NCI-H2171 treated with DMSO at 0.1 percent for 48 hours (cell line): ENCODE measurements at regions not wholly inside any gene's neighbourhood (a gene's known extent, or its start where the extent isn't known, plus 50 kb on each side); places are given as distances from the start of the nearest gene placed in this dataset.

Source experiments
- DNase-seq: peaks from one replicate; lab custom pipeline; 2025; lab: John Stamatoyannopoulos, UW

DNA sequence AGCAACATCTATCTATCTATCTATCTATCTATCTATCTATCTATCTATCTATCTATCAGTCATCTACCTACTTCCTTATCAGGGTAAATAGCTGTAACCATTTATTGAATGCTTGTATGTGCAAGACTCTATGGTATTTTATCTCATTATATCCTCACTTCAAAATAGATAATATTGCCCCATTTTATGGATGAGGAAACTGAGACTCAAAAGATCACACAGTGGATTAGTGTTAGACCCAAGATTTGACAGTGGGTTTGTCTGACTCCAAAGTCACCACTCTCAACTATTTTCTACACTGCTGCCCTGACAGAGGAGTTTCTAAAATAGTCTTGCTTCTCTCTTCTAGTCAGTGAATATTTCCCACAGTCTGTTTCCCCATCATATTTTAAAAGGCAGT lies 94.3 kb upstream of the NR3C1 start:
- DNase-seq, result no peak

DNA sequence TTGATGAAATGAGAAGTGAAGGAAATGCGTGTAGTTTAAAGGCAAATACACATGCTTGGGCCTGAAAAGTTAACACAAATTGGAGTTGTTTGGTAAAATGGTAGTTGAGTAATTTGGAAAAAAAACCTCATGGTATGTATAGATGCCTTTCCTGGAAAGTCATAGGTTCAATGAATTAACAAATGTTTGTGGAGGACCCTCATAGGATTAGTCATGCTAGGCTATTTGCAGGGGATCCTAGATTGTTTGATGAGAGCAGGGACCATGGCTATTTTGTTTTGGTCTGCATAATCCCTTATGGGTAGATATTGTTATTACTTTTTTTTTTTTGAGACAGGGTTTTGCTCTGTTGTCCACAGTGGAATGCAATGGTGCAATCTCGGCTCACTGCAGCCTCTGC lies 93.5 kb upstream of the NR3C1 start:
- no peak for DNase-seq

DNA sequence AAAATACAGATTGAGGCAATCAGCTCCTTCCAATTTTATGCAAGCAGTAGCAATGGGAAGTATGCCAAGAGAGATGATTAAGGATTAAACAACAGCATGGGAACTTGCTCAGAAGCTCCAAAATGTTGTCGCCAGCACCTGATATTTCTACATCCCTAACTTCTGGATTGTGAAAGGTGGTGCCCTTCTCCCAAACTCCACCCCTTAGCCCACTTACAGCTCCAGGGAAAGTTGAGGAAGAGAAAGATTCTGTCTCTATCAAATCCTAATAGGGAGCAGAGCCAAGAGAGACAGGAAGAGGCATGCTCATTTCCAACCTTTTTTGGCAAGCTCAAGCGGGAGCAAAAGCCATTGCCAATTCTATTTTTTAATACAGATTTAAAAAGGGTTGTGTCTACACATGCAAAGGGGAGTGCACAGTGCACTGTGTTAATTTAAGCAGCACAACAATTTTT lies 92.4 kb upstream of the NR3C1 start:
- DNase-seq, result peak; percentile 60

DNA sequence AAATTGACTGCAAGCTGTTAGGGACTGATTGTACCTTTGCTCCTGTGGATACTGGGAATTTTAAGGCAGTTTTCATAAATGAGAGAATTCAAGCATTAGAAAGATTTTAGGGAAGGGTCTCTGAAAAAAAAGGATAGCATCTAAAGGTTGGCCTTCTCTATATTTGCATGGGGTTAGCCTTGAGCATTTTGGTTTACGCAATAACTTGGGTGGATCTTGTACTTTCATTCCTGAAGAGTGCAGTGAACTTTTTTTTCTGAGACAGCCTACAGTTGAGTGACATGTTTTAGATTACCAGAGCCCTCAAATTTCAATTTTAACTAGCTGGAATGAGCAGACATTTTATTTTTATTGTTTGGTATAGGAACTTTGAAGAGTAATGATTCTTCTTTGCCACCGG lies 91.6 kb upstream of the NR3C1 start:
- DNase-seq, result no peak

DNA sequence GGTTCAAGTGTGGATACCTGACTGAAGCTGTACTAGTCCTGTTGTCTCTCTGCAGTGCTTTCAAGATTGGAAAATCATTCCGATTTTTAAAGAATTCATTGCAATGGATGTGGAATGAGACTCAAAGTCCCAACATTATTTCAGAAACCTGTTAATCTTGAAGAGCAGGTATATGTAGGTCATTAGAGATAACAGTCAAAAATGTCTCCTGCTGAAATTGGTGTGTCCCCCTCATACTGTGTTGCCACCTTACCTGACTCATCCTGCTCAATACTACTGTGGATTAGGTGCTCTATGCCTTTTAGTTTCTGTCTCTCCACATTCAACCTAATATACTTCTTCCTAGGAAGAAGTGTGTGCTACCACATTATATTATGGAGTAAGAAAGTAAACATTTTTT lies 91.1 kb upstream of the NR3C1 start:
- no peak for DNase-seq

DNA sequence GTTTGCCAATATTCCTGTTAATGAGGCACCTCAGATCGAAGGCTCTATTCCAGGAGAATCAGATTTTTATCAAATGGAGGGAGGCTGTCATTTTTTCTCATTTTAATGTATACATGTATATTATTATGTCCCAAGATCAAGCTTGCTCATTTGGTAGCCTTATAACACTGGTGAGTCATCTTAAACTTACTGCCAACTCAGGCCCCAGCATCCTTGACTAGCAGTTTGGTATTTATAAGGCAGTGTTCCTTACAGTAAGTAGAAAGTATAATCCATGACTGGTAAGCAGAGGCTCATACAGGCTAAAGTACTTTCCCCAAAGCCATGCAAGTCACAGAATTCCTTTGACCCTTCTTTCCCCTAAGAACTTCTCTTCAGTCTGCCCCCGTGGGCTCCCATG lies 90.7 kb upstream of the NR3C1 start:
- peak; percentile 9 for DNase-seq

DNA sequence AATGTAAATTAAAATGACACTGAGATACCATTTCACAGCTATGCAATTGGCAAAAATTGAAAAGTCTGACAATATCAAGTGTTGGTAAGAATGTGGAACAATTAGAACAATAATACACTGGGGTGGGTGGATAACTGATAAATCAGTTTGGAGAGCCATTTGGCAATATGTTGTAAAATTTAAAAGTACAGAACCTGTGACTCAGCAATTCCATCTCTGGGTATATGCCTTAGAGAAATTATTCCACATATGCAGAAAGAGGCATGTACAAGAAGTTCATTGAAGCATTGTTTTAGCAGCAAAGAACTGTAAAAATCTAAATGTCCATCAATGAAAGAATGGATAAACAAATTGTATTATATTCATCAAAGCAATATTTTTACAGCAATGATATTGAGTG lies 89.3 kb upstream of the NR3C1 start:
- DNase-seq, result no peak

DNA sequence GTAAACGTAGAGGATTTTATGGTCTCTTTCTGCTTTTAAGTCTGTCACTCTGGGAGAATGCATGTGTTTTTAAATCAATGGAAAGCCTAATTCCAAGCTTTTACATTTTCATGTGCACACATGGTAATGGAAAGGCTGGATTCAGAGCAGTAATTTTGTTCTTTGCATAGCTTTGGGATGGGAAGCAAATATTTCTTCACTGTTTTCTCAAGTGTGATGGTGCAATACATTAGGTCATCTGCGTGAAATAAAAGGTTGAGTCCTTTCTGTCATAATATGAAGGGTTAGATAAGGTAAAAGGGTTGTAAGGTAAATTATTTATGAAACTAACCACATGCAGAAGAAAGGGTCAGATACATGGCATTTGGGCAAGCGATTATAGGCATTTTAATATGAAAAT lies 88.2 kb upstream of the NR3C1 start:
- DNase-seq, result no peak

DNA sequence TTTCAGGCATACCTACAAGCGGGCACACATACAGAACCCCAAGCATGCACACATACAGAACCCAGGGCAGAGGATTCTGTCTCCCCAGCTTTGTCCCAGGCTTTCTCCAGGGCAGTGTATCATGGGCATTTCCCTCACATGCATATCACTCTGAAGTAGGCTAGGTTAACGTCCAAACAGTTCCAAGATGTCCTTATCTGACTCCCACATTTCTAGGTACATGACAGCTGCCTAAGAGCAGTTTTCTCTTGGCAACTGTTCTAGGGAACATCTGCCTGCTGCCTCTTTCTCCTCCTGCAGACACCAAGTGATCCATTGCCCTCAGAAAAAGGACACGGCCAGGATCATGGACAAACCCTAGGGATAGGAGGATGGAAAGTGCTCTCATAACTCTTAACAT lies 84.9 kb upstream of the NR3C1 start:
- peak; percentile 13 for DNase-seq

DNA sequence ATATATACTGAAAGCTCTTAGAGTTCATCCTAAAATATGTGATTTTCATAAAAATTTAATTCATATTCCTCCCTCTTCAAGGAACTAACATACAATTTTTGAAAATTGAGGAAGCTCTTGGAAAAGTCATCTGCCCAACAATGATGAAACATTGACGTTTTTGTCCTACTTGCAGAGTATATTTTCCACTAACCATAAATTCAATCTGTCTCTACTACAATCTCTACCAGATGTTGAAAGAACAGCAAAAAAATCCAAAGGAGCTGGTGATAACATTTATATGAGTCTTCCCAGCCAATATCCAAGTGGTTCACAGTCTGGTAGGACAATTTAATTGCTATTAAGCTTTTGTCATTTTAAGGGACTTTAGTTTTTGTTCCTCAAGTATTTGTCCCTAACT lies 81.1 kb upstream of the NR3C1 start:
- DNase-seq, result no peak

DNA sequence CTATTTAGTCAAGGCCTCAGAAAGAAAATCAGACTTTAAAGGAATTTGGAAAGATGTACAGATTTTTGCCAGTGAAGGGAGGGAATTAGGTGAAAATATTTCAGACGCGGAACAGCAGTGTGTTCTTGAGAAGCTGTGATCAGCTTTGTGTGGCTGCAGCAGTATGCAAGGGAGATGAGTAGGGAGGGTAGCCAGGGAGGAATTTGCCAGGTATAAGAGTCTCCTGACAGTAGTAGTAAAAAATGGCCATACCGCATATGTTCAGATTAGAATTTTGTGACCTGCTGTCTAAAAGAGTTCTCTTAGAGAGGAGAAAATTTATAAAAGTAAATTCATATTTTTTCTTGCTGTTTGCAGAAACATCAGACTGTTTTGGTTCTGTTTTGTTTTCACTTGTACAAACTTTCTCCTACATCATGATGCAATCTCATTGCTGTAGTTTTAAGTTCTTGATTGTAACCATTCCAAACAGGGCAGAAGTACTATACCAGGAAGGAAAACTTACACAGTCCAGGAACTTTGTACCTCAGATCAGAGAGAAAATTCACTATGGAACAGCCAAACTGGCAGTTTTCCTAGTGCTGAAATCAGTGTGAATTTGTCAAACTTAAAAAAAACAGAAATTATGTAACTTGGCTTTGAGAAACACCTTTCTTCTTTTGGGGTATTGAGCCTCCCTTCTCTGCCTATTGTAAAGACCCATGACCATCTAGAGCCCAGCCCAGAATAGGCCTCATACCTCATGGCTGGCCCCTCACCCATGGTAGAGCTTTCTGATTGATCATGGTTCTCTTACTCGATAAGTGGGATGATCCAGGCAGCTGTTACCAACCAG lies 78.4 kb upstream of the NR3C1 start:
- DNase-seq, result no peak

DNA sequence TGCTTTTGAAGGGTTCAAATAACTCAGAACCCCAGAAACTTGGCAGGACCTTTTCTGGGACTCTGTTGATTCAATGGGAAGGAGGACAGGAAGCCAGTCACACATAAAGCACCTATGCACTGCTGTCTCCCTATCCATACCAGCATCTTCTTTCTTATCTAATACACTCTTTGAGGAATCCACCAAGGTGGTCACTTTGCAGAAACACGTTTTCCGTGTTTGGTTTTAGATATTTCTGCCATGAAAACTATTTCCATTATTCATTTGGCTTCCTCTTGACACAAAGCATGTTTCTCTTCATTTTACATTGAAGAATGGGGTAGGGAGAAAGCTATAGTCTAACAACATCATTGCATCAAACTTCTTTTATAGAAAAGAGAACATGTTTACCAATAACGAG lies 76.5 kb upstream of the NR3C1 start:
- DNase-seq, result no peak

DNA sequence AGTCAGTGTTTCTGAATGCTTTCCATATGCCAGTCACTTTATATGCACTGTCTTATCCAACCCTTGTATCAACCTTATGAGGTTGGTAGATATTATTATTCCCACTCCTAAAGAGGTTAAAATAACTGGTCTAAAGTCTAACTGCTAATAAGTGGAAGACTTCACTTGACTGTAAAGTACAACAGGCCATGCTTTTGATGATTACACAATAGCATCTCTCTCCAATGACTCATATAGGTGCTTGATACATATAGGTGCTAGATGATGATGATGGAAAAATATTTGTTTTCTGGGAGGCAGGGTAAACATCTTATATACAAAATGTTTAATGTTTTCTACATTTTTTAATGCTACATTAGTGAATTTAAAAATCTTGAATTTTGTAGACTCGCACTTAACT lies 75.9 kb upstream of the NR3C1 start:
- DNase-seq, result no peak

DNA sequence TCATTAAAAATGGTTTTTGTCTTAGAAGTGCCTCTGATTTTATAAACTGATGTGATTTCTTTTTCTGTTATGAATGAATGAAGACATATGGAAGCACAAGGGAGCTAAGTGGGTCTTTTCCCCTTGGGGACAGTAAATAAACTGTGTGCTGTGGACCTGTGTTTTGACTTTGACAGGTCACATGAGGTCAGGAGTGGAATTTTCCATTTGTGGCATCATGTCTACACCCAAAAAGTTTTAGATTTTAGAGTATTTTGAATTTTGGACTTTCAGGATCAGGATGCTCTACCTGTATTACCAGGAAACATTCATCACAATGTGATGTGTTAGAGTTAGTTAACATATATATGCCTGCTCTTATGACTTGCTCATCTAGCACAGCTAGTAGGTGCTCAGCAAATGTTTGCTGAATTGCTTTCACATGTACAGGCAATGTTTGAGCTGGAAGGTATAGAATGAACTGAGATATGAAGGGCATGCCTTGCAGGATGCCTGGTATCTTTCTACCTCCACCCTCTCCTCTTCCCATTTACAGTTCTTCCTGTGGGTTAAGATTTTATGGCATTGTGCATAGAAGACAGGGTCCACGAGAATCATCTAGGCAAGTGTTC lies 73.2 kb upstream of the NR3C1 start:
- DNase-seq, result peak; percentile 44

DNA sequence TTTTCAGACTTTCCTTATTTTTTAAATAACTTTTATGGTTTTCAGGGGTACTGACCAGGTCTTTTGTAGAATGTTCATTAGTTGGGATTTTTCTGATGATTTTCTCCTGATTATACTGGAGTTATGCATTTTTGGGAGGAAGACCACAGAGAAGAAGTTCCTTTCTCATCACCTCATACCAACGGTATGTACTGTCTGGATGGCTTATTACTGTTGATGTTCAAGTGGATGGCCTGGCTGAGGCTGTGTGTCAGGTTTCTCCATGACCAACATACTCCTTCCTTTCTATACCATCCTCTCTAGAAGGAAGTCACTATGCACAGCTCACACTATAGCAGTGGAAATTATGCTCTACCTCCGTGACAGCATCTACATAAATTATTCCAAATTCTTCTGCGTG lies 71.1 kb upstream of the NR3C1 start:
- DNase-seq, result no peak

DNA sequence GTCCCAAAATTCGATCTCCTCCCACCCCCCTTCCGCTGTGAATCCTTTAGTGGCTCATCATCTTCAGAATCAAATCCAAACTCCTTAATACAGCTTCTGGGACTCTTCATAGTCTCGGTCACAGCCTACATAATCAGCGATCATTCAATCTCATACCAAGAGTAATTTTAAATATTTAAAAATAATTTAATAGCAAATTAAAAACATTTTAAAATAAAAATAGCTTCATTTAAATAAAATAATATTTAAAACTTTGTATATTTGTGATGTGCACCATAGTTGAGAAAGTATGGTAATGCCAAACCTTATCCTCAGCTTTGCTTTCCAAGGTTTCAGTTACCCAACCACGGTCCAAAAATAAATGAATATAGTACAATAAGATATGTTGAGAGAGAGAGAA lies 70.0 kb upstream of the NR3C1 start:
- DNase-seq, result no peak

DNA sequence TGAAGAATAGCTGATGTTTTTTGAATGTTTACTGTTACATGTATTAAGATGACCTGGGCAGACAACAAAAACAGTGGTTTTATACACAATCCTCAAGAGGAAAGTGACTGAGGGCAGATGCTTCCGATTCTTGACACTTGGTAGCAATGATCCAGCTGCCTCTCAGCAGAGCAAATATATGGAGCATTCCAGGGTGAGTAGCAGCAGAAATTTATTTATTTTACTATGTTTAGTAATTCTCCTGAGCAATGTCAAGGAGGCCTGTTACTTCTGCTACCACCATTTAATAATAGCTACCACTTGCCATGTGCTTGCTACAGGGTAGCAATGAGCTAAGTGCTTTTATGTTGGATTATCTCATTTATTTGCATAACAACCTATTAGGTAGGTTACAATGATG lies 69.1 kb upstream of the NR3C1 start:
- no peak for DNase-seq

DNA sequence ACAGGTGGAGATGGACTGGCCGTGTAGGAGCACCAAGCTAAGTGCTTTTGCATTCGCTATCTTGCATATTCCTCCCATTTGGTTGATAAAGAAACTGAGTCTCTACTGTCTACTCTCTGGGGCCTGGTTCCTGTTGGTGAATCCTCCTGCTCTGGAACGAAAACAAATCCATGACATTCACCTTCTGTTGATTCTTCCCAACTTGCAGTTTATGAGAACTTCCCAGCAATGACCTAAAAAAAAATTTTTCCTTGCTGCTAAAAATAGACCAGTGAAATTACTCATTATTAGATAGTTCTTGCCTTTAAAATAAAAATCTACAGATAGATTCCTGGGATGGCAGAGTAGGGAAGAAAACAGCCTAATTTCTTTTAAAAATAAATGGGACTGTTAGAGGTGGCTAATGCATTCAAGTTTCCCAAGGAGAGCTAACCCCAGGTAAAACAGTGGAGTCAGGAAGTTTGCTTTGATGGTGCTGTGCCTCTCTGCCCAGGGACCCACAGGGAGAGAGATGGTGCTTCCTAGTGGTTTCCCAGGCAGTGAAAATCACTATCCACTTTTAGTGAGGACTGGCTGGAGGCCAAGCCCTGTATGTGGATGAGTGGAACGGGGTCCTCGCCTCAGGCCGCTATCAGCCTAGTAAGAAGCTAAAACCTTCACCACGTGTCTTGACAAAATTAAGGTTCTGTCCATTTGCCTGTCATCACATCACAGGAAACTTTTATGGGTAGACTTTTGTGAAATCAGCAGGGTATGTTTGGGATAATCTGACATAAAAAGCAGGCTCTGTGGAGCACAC lies 68.4 kb upstream of the NR3C1 start:
- no peak for DNase-seq

DNA sequence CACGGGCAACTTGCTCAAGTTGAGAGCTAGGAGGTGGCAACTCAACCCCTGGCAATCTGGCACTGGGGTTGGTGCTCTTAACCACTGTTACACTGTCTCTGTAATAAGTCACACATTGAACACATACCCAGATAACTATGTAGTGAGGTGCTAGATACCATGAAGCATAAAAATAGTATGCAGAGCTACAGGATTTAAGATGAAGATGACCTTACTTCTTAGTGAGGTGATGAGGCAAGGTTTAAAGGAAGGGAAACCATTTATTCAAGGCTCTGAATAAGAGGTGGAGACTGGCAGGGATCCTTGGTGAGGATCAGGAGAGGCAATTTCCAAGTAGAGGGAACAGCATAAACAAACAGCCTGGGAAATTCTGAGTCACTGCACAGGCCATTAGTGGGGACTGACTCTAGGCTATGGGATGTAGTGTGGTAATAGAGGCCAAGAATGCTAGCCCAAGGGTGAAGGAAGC lies 67.6 kb upstream of the NR3C1 start:
- DNase-seq, result no peak

DNA sequence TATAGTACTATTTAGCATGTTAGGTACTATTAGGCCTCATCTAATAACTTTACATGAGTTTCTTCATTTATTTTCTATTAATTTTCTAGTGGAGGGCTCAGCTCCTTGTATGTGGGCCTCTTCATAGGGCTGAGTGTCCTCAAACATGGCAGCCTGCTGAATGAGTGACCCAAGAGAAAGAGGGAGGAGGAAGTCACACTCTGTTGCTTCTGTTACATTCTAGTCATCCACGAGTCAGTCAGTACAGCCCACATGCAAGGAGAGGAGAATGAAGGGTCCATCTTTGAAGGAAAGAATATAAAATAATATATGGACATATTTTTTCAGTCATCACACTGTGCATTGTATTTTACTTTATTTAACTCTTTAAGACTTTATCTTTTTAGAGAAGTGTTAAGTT lies 66.6 kb upstream of the NR3C1 start:
- no peak for DNase-seq

DNA sequence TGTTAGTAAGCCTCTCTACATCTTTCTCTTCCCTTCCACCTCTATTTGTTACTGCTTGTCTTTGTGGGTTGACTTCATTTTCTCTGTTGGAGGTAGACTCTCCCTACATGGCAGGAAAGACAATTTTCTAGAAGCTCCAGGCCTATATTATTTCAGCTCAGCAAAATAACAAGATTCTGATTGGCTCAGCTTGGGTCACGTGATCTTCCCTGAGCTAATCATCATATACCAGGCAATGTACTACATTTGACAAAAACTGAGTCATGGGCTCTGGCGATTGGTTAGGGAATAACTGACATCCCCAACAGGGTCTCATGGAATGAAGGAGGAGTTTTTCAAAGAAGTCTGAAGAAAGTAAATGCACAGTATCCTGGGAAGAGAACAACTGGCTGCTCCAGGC lies 65.6 kb upstream of the NR3C1 start:
- no peak for DNase-seq

DNA sequence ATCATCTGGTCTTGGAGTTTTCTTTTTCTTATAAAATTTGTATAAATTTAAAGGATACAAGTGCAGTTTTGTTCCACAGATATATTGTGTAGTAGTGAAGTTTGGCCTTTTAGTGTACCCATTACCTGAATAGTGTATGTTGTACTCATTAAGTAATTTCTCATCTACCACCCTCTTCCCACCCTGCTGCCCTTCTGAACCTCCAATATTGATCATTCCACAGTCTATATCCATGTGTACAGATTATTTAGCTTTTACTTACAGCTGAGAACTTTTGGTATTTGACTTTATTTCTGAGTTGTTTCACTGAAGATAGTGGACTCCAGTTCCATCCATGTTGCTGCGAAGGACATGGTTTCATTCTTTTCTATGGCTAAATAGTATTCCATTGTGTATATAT lies 63.1 kb upstream of the NR3C1 start:
- DNase-seq, result no peak
